Mesendoderm (in vitro differentiated cells): ENCODE measurements at regions not wholly inside any gene's neighbourhood (a gene's known extent, or its start where the extent isn't known, plus 50 kb on each side); places are given as distances from the start of the nearest gene placed in this dataset.

Source experiments
- DNase-seq: peaks from one replicate; pipeline ENCODE4 v3.0.0; 2013
- H2AK5ac ChIP-seq: 2 replicates; pipeline ENCODE4 v1.6.1; 2013; ENCODE audit warnings: low read length, inconsistent platforms
- H2BK120ac ChIP-seq: 2 replicates; pipeline ENCODE4 v1.6.1; 2013; ENCODE audit warnings: low read depth, mild to moderate bottlenecking, low read length, moderate library complexity, mixed read lengths
- H2BK15ac ChIP-seq: replicated peaks from 2 replicates; pipeline ENCODE4 v1.6.1; 2013; ENCODE audit warnings: low read depth, mild to moderate bottlenecking, moderate library complexity
- H2BK5ac ChIP-seq: 2 replicates; pipeline ENCODE4 v1.6.1; 2013; ENCODE audit warnings: low read length, inconsistent platforms
- H3K18ac ChIP-seq: 2 replicates; pipeline ENCODE4 v1.6.1; 2013; ENCODE audit warnings: mild to moderate bottlenecking, low read length, mixed read lengths
- H3K23ac ChIP-seq: one replicate; pipeline ENCODE4 v1.6.1; 2013; ENCODE audit warnings: low read length
- H3K27ac ChIP-seq: 2 replicates; pipeline ENCODE4 v1.5.1; 2013; ENCODE audit warnings: low read depth, mild to moderate bottlenecking, inconsistent platforms, low read length, moderate library complexity
- H3K27me3 ChIP-seq: 2 replicates; pipeline ENCODE4 v1.6.1; 2013; ENCODE audit warnings: low read length, control low read depth, mild to moderate bottlenecking, inconsistent platforms; ENCODE audit not compliant: insufficient read depth, poor library complexity
- H3K36me3 ChIP-seq: 2 replicates; pipeline ENCODE4 v1.6.1; 2013; ENCODE audit warnings: low read length, inconsistent platforms; ENCODE audit not compliant: control insufficient read depth, insufficient read depth
- H3K4ac ChIP-seq: one replicate; pipeline ENCODE4 v1.6.1; 2013; ENCODE audit warnings: low read depth, mild to moderate bottlenecking, low read length, moderate library complexity
- H3K4me1 ChIP-seq: 2 replicates; pipeline ENCODE4 v1.6.1; 2013; ENCODE audit warnings: low read depth, low read length, inconsistent platforms; ENCODE audit not compliant: control insufficient read depth
- H3K4me2 ChIP-seq: 2 replicates; pipeline ENCODE4 v1.6.1; 2013; ENCODE audit warnings: low read length
- H3K4me3 ChIP-seq: 2 replicates; pipeline ENCODE4 v1.5.1; 2013; ENCODE audit warnings: mild to moderate bottlenecking, low read length
- H3K56ac ChIP-seq: one replicate; pipeline ENCODE4 v1.6.1; 2013; ENCODE audit warnings: low read length
- H3K79me1 ChIP-seq: 2 replicates; pipeline ENCODE4 v1.6.1; 2013; ENCODE audit warnings: low read length, inconsistent platforms
- H3K79me2 ChIP-seq: 2 replicates; pipeline ENCODE4 v1.6.1; 2013; ENCODE audit warnings: mild to moderate bottlenecking, low read length; ENCODE audit not compliant: control insufficient read depth, insufficient read depth
- H3K9ac ChIP-seq: 2 replicates; pipeline ENCODE4 v1.6.1; 2013; ENCODE audit warnings: low read length, inconsistent platforms
- H4K5ac ChIP-seq: one replicate; pipeline ENCODE4 v1.6.1; 2013; ENCODE audit warnings: low read length
- H4K8ac ChIP-seq: one replicate; pipeline ENCODE4 v1.6.1; 2013; ENCODE audit warnings: low read depth, mild to moderate bottlenecking, control low read depth, low read length, moderate library complexity
- WGBS: extraction: QIAGEN DNeasy Blood & Tissue Kit; methylation state at CpG from one replicate; pipeline ENCODE4 v1.1.7; 2013; ENCODE audit warnings: low lambda C conversion rate, missing lambda C conversion rate; ENCODE audit not compliant: insufficient coverage; ENCODE audit errors: extremely low coverage; 5-methylcytosine and 5-hydroxymethylcytosine counted together

GRCh38 chr6:102680413-102680812, 1286.9 kb downstream of the GRIK2 start:
- Histone ChIP-seq H4K8ac (no peak overlapping the region), H2BK5ac (no peak overlapping the region), H2BK15ac (no peak overlapping the region), H3K4me1 (no peaks in the 10 kb centered on the region), H3K23ac (no peak overlapping the region), H3K27me3 (no peaks in the 10 kb centered on the region), H3K27ac (no peak overlapping the region), H3K36me3 (no peaks in the 10 kb centered on the region), H3K4ac (no peak overlapping the region), H3K56ac (no peak overlapping the region), H3K79me1 (no peaks in the 10 kb centered on the region), H2BK120ac (no peak overlapping the region), H2AK5ac (no peak overlapping the region), H3K4me3 (no peak overlapping the region), H3K79me2 (no peaks in the 10 kb centered on the region), H3K4me2 (no peak overlapping the region), H4K5ac (no peak overlapping the region), H3K9ac (no peak overlapping the region), H3K18ac (no peak overlapping the region)
- no CpG with 5 or more reads among the region's 2 CpGs for WGBS
- no peak for DNase-seq

GRCh38 chr6:102679865-102680264, 1286.4 kb downstream of the GRIK2 start:
- no peak overlapping the region for H3K4me2 ChIP-seq

GRCh38 chr6:102677225-102677624, 1283.7 kb downstream of the GRIK2 start:
- H4K8ac ChIP-seq = no peak overlapping the region
- H3K4me1 ChIP-seq = no peaks in the 10 kb centered on the region
- no peak overlapping the region for H2BK120ac ChIP-seq
- H3K4me2 ChIP-seq = no peak overlapping the region
- no peak overlapping the region for H4K5ac ChIP-seq
- H2BK5ac ChIP-seq = no peak overlapping the region
- no peaks in the 10 kb centered on the region for H3K79me1 ChIP-seq
- H3K27ac ChIP-seq = no peak overlapping the region
- H3K4me3 ChIP-seq = no peak overlapping the region
- H3K18ac ChIP-seq = no peak overlapping the region
- no peak for DNase-seq
- WGBS = no CpG with 5 or more reads among the region's 1 CpG
- H3K4ac ChIP-seq = no peak overlapping the region
- no peak overlapping the region for H3K23ac ChIP-seq
- H3K9ac ChIP-seq = no peak overlapping the region
- no peak overlapping the region for H3K56ac ChIP-seq
- no peaks in the 10 kb centered on the region for H3K27me3 ChIP-seq
- no peak overlapping the region for H2BK15ac ChIP-seq
- H3K36me3 ChIP-seq = no peaks in the 10 kb centered on the region
- no peak overlapping the region for H2AK5ac ChIP-seq
- H3K79me2 ChIP-seq = no peaks in the 10 kb centered on the region

More at GRCh38 chr6:102679865-102680264, 1286.4 kb downstream of the GRIK2 start:
- H2BK120ac ChIP-seq = no peak overlapping the region
- H3K9ac ChIP-seq = no peak overlapping the region
- no peak overlapping the region for H3K4ac ChIP-seq
- no peak overlapping the region for H2BK15ac ChIP-seq
- WGBS = no CpG with 5 or more reads among the region's 1 CpG
- no peaks in the 10 kb centered on the region for H3K27me3 ChIP-seq
- no peak for DNase-seq
- no peaks in the 10 kb centered on the region for H3K79me1 ChIP-seq
- no peak overlapping the region for H2AK5ac ChIP-seq
- no peak overlapping the region for H2BK5ac ChIP-seq
- no peak overlapping the region for H4K8ac ChIP-seq
- H3K4me1 ChIP-seq = no peaks in the 10 kb centered on the region
- no peak overlapping the region for H3K56ac ChIP-seq
- H3K18ac ChIP-seq = no peak overlapping the region
- no peaks in the 10 kb centered on the region for H3K79me2 ChIP-seq
- H3K36me3 ChIP-seq = no peaks in the 10 kb centered on the region
- no peak overlapping the region for H3K4me3 ChIP-seq
- no peak overlapping the region for H4K5ac ChIP-seq
- no peak overlapping the region for H3K23ac ChIP-seq
- H3K27ac ChIP-seq = no peak overlapping the region

- H3K9ac ChIP-seq = no peak overlapping the region
- H4K8ac ChIP-seq = no peak overlapping the region
- no peaks in the 10 kb centered on the region for H3K36me3 ChIP-seq
- H3K27ac ChIP-seq = no peak overlapping the region
- no peak overlapping the region for H4K5ac ChIP-seq
- H3K4me3 ChIP-seq = no peak overlapping the region
- no peak overlapping the region for H2AK5ac ChIP-seq
- WGBS = no CpG with 5 or more reads among the region's 1 CpG
- no peak overlapping the region for H2BK5ac ChIP-seq
- no peak for DNase-seq
- H3K79me2 ChIP-seq = no peaks in the 10 kb centered on the region
- no peaks in the 10 kb centered on the region for H3K79me1 ChIP-seq
- no peak overlapping the region for H3K4ac ChIP-seq
- H3K4me2 ChIP-seq = no peak overlapping the region
- no peak overlapping the region for H2BK120ac ChIP-seq
- no peaks in the 10 kb centered on the region for H3K27me3 ChIP-seq
- H2BK15ac ChIP-seq = no peak overlapping the region
- no peak overlapping the region for H3K56ac ChIP-seq
- no peak overlapping the region for H3K18ac ChIP-seq
- H3K23ac ChIP-seq = no peak overlapping the region
- H3K4me1 ChIP-seq = no peaks in the 10 kb centered on the region
These were observed 1277.2 kb downstream of the GRIK2 start for GRCh38 chr6:102670735-102671134.

- Histone ChIP-seq H3K4ac (no peak overlapping the region), H2BK15ac (no peak overlapping the region), H3K4me2 (no peak overlapping the region), H3K79me1 (no peaks in the 10 kb centered on the region), H3K18ac (no peak overlapping the region), H3K56ac (no peak overlapping the region), H3K27ac (no peak overlapping the region), H4K8ac (no peak overlapping the region), H2BK5ac (no peak overlapping the region), H3K23ac (no peak overlapping the region), H4K5ac (no peak overlapping the region), H3K27me3 (no peaks in the 10 kb centered on the region), H2AK5ac (no peak overlapping the region), H3K36me3 (no peaks in the 10 kb centered on the region), H3K9ac (no peak overlapping the region), H3K79me2 (no peaks in the 10 kb centered on the region), H2BK120ac (no peak overlapping the region), H3K4me3 (no peak overlapping the region), H3K4me1 (no peaks in the 10 kb centered on the region)
- no CpG with 5 or more reads among the region's 3 CpGs for WGBS
- no peak for DNase-seq
These were observed 1269.3 kb downstream of the GRIK2 start for GRCh38 chr6:102662851-102663250.

- Histone ChIP-seq H2BK15ac (no peak overlapping the region), H3K4ac (no peak overlapping the region), H3K27ac (no peak overlapping the region), H3K4me2 (no peak overlapping the region), H4K5ac (no peak overlapping the region), H3K56ac (no peak overlapping the region), H2AK5ac (no peak overlapping the region), H3K9ac (no peak overlapping the region), H3K23ac (no peak overlapping the region), H2BK120ac (no peak overlapping the region), H3K18ac (no peak overlapping the region), H3K79me1 (no peaks in the 10 kb centered on the region), H3K4me3 (no peak overlapping the region), H3K27me3 (no peaks in the 10 kb centered on the region), H3K36me3 (no peaks in the 10 kb centered on the region), H3K4me1 (no peaks in the 10 kb centered on the region), H3K79me2 (no peaks in the 10 kb centered on the region), H2BK5ac (no peak overlapping the region), H4K8ac (no peak overlapping the region)
- WGBS = no CpG with 5 or more reads among the region's 5 CpGs
- no peak for DNase-seq
These were observed 1266.8 kb downstream of the GRIK2 start for GRCh38 chr6:102660303-102660702.
